Body of pancreas (tissue), 4 donors: ENCODE measurements at regions not wholly inside any gene's neighbourhood (a gene's known extent, or its start where the extent isn't known, plus 50 kb on each side); places are given as distances from the start of the nearest gene placed in this dataset.

Experiments used
- CTCF ChIP-seq, 7 experiments: fragments of 450-650 bp in 4 of 7; fragments of 200-600 bp in 3 of 7; sonication (generic) in 3 of 7; IDR thresholded peaks; one replicate each; pipeline ENCODE4 v1.5.1; 2016 to 2019; ENCODE audit warnings: antibody characterized with exemption in 7 of 7
- POLR2A ChIP-seq, 3 donors: fragments of 450-650 bp; IDR thresholded peaks; one replicate each; pipeline ENCODE4 v1.6.1; 2016; ENCODE audit warnings: antibody characterized with exemption in 3 of 3, mild to moderate bottlenecking in 2 of 3

GRCh38 chr20:19122395-19122794 is 90.0 kb upstream of the SLC24A3 start:
- TF ChIP-seq CTCF (IDR thresholded peaks at IDR 0.05), result no peak
- no peak for TF ChIP-seq POLR2A (IDR thresholded peaks at IDR 0.05)
